OCI-LY7 (cell line): ENCODE measurements at regions not wholly inside any gene's neighbourhood (a gene's known extent, or its start where the extent isn't known, plus 50 kb on each side); places are given as distances from the start of the nearest gene placed in this dataset.

Experiments used
- BruUV-seq: library from RNA; stranded (reverse); fragments of 400-500 nt; replicated peaks from 2 replicates; lab custom pipeline; 2021; lab: Mats Ljungman, UMichigan
- CTCF ChIA-PET: fragments of 300-600 bp; sonication (Branson Sonifier 250); formaldehyde crosslinking; loops from one replicate; lab custom pipeline; 2022; ENCODE audit warnings: antibody characterized with exemption; ENCODE audit not compliant: unreplicated experiment; lab: Charles Lee
- POLR2A ChIA-PET: fragments of 300-600 bp; sonication (Branson Sonifier 250); formaldehyde crosslinking; loops from one replicate; lab custom pipeline; 2022; ENCODE audit warnings: antibody characterized with exemption; lab: Charles Lee
- DNase-seq: peaks from one replicate; pipeline ENCODE4 v3.0.0-alpha.2; 2015; ENCODE audit warnings: low spot score
- H2AFZ ChIP-seq: fragments of 200-600 bp; sonication (generic), shearing (Covaris generic); 2 replicates; pipeline ENCODE4 v1.6.1; 2014; ENCODE audit warnings: mild to moderate bottlenecking, antibody characterized with exemption, low read length, moderate library complexity
- H3K27ac ChIP-seq: fragments of 200-600 bp; sonication (generic); 2 replicates; pipeline ENCODE4 v1.5.1; 2014; ENCODE audit warnings: mixed run types, low read depth, mild to moderate bottlenecking, moderate library complexity, low read length, inconsistent platforms; ENCODE audit not compliant: poor library complexity, severe bottlenecking
- H3K36me3 ChIP-seq: fragments of 200-600 bp; sonication (generic); 2 replicates; pipeline ENCODE4 v1.6.1; 2014; ENCODE audit warnings: mild to moderate bottlenecking, antibody characterized with exemption, low read length, moderate library complexity, mixed read lengths; ENCODE audit not compliant: insufficient read depth
- H3K4me1 ChIP-seq: fragments of 200-600 bp; sonication (generic); 2 replicates; pipeline ENCODE4 v1.5.1; 2014; ENCODE audit warnings: mild to moderate bottlenecking, low read length; ENCODE audit not compliant: insufficient read depth, poor library complexity, severe bottlenecking
- H3K4me2 ChIP-seq: fragments of 200-600 bp; sonication (generic); 2 replicates; pipeline ENCODE4 v1.6.1; 2014; ENCODE audit warnings: mild to moderate bottlenecking, low read length
- H3K4me3 ChIP-seq: fragments of 200-600 bp; sonication (generic); 2 replicates; pipeline ENCODE4 v1.5.1; 2014; ENCODE audit warnings: mild to moderate bottlenecking, low read depth, low read length; ENCODE audit not compliant: poor library complexity, severe bottlenecking
- H3K79me2 ChIP-seq: fragments of 200-600 bp; sonication (generic); 2 replicates; pipeline ENCODE4 v1.6.1; 2016; ENCODE audit warnings: low read depth, mild to moderate bottlenecking, low read length, moderate library complexity, mixed read lengths; ENCODE audit not compliant: insufficient read depth
- H3K9me2 ChIP-seq: fragments of 200-600 bp; sonication (generic); 2 replicates; pipeline ENCODE4 v1.6.1; 2016; ENCODE audit warnings: mild to moderate bottlenecking, low read length, mixed read lengths; ENCODE audit not compliant: insufficient read depth
- H3K9me3 ChIP-seq: fragments of 200-600 bp; sonication (generic); 2 replicates; pipeline ENCODE4 v1.6.1; 2014; ENCODE audit warnings: mild to moderate bottlenecking, mixed run types, low read length, mixed read lengths
- H4K20me1 ChIP-seq: fragments of 200-600 bp; sonication (generic); 2 replicates; pipeline ENCODE4 v1.6.1; 2014; ENCODE audit warnings: mild to moderate bottlenecking, antibody characterized with exemption, low read length, moderate library complexity, mixed read lengths; ENCODE audit not compliant: insufficient read depth
- EZH2phosphoT487 ChIP-seq: fragments of 200-600 bp; sonication (generic); IDR thresholded peaks from 2 replicates; pipeline ENCODE4 v1.6.1; 2018; ENCODE audit warnings: low read depth, borderline replicate concordance, mild to moderate bottlenecking, mixed run types, antibody characterized with exemption, low read length, moderate library complexity, mixed read lengths
- intact Hi-C: fragments of 100-400 bp; cut with micrococcal nuclease; formaldehyde crosslinking; loops from one replicate; pipeline ENCODE4 v1.10.0; 2022; ENCODE audit not compliant: unreplicated experiment
- TF ChIP-seq, protein P1 (sequence below): fragments of 200-600 bp; sonication (generic); conservative IDR thresholded peaks from 2 replicates; pipeline ENCODE4 v1.5.1; 2014; ENCODE audit warnings: mild to moderate bottlenecking, antibody characterized with exemption, low read length, moderate library complexity, mixed read lengths

- TF ChIP-seq, protein P1, sequence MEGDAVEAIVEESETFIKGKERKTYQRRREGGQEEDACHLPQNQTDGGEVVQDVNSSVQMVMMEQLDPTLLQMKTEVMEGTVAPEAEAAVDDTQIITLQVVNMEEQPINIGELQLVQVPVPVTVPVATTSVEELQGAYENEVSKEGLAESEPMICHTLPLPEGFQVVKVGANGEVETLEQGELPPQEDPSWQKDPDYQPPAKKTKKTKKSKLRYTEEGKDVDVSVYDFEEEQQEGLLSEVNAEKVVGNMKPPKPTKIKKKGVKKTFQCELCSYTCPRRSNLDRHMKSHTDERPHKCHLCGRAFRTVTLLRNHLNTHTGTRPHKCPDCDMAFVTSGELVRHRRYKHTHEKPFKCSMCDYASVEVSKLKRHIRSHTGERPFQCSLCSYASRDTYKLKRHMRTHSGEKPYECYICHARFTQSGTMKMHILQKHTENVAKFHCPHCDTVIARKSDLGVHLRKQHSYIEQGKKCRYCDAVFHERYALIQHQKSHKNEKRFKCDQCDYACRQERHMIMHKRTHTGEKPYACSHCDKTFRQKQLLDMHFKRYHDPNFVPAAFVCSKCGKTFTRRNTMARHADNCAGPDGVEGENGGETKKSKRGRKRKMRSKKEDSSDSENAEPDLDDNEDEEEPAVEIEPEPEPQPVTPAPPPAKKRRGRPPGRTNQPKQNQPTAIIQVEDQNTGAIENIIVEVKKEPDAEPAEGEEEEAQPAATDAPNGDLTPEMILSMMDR = no peak
- TF ChIP-seq EZH2phosphoT487 = no peak
- no peaks in the 10 kb centered on the region for H3K79me2 ChIP-seq
- intact Hi-C loops = no loop called here
- no peaks in the 10 kb centered on the region for H4K20me1 ChIP-seq
- H3K4me2 ChIP-seq = no peak overlapping the region
- peaks cover 6% of the 10 kb centered on the region for H3K4me1 ChIP-seq
- H2AFZ ChIP-seq = no peak overlapping the region
- H3K27ac ChIP-seq = no peak overlapping the region
- CTCF ChIA-PET = interaction anchor here (0.6 kb wide), 1 partner anchor 498 kb away, joined by 5 read pairs; no protein-coding TSS in a partner anchor
- no TSS peak for BruUV-seq
- no peak overlapping the region for H3K4me3 ChIP-seq
- DNase-seq = no peak
- H3K36me3 ChIP-seq = no peaks in the 10 kb centered on the region
- no peaks in the 10 kb centered on the region for H3K9me3 ChIP-seq
- POLR2A ChIA-PET = interaction anchor here (0.7 to 2.4 kb wide), 4 partner anchors 9 to 228 kb away, joined by 3 to 7 read pairs (median 4); no protein-coding TSS in a partner anchor
- H3K9me2 ChIP-seq = no peaks in the 10 kb centered on the region
Observed at GRCh38 chr5:19200251-19200650, 787.7 kb downstream of the CDH18 start.

GRCh38 chr5:19208397-19208796 is 779.6 kb downstream of the CDH18 start:
- Histone ChIP-seq H3K27ac (no peak overlapping the region), H3K9me3 (0 out of 2 replicates have a peak, but pooled peaks cover 10% of the 10 kb centered on the region), H3K4me3 (no peak overlapping the region), H3K4me1 (no peaks in the 10 kb centered on the region), H3K9me2 (no peaks in the 10 kb centered on the region), H3K79me2 (no peaks in the 10 kb centered on the region), H3K36me3 (no peaks in the 10 kb centered on the region), H4K20me1 (no peaks in the 10 kb centered on the region), H2AFZ (no peak overlapping the region), H3K4me2 (no peak overlapping the region)
- intact Hi-C loops = no loop called here
- DNase-seq = no peak
- TF ChIP-seq, protein P1 = no peak
- TF ChIP-seq EZH2phosphoT487 = no peak
- ChIA-PET CTCF (no interaction called here), POLR2A (interaction anchor here (0.5 to 1.2 kb wide), 3 partner anchors 14 to 757 kb away, joined by 3 read pairs; no protein-coding TSS in a partner anchor)
- no TSS peak for BruUV-seq

DNA sequence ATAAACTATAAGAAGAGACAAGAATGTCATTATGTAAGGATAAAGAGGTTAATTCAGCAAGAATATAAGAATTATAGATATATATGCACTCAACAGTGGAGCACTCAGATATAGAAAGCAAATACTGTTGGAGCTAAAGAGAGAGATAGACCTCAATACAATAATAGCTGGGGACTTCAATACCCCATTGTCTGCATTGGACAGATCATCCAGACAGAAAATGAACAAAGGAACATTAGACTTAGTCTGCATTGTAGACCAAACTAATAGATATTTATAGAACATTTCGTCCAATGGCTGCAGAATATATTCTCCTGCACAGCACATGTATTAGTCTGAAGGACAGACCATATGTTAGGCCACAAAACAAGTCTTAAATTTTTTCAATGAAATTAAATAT is 777.1 kb downstream of the CDH18 start:
- H3K27ac ChIP-seq = no peak overlapping the region
- H3K9me2 ChIP-seq = no peaks in the 10 kb centered on the region
- no peak for TF ChIP-seq EZH2phosphoT487
- TF ChIP-seq, protein P1 = no peak
- H3K9me3 ChIP-seq = 0 out of 2 replicates have a peak, but pooled peaks cover 10% of the 10 kb centered on the region
- no peaks in the 10 kb centered on the region for H3K36me3 ChIP-seq
- POLR2A ChIA-PET = interaction anchor here (0.7 to 1.3 kb wide), 2 partner anchors 10 to 18 kb away, joined by 3 to 4 read pairs; no protein-coding TSS in a partner anchor
- H3K4me2 ChIP-seq = no peak overlapping the region
- H3K79me2 ChIP-seq = no peaks in the 10 kb centered on the region
- intact Hi-C loops = no loop called here
- no peaks in the 10 kb centered on the region for H3K4me1 ChIP-seq
- H3K4me3 ChIP-seq = no peak overlapping the region
- no peaks in the 10 kb centered on the region for H4K20me1 ChIP-seq
- no TSS peak for BruUV-seq
- DNase-seq = no peak
- CTCF ChIA-PET = no interaction called here
- no peak overlapping the region for H2AFZ ChIP-seq
